Endodermal cell (in vitro differentiated cells): ENCODE measurements at regions not wholly inside any gene's neighbourhood (a gene's known extent, or its start where the extent isn't known, plus 50 kb on each side); places are given as distances from the start of the nearest gene placed in this dataset.

ENCODE experiments used
- DNase-seq: peaks from one replicate; pipeline ENCODE4 v3.0.0-alpha.2; 2017
- H3K27ac ChIP-seq: 2 replicates; pipeline ENCODE4 v1.5.1; 2013; ENCODE audit warnings: mild to moderate bottlenecking, low read depth, low read length, moderate library complexity
- H3K27me3 ChIP-seq: 2 replicates; pipeline ENCODE4 v1.6.1; 2013; ENCODE audit warnings: mild to moderate bottlenecking, low read length, moderate library complexity; ENCODE audit not compliant: insufficient read depth, control insufficient read depth, poor library complexity, severe bottlenecking
- H3K36me3 ChIP-seq: 2 replicates; pipeline ENCODE4 v1.7.0; 2013; ENCODE audit warnings: mild to moderate bottlenecking, low read length, moderate library complexity; ENCODE audit not compliant: control insufficient read depth, insufficient read depth
- H3K4me1 ChIP-seq: one replicate; pipeline ENCODE4 v1.7.0; 2013; ENCODE audit warnings: low read length; ENCODE audit not compliant: control insufficient read depth, insufficient read depth
- H3K4me3 ChIP-seq: 2 replicates; pipeline ENCODE4 v1.5.1; 2013; ENCODE audit warnings: mild to moderate bottlenecking, low read length, moderate library complexity
- H3K9ac ChIP-seq: 2 replicates; pipeline ENCODE4 v1.6.1; 2013; ENCODE audit warnings: mild to moderate bottlenecking, low read length, moderate library complexity; ENCODE audit not compliant: poor library complexity, severe bottlenecking; ENCODE audit errors: extremely low read depth
- H3K9me3 ChIP-seq: 2 replicates; pipeline ENCODE4 v1.6.1; 2013; ENCODE audit warnings: mild to moderate bottlenecking, low read length, moderate library complexity; ENCODE audit not compliant: control insufficient read depth
- H3K27ac Mint-ChIP-seq: 2 replicates; pipeline ENCODE4 v1.8.0; 2020; ENCODE audit warnings: mixed read lengths
- H3K27me3 Mint-ChIP-seq: 2 replicates; pipeline ENCODE4 v1.8.0; 2021; ENCODE audit warnings: mild to moderate bottlenecking, mixed read lengths; ENCODE audit not compliant: insufficient read depth
- H3K36me3 Mint-ChIP-seq: 2 replicates; pipeline ENCODE4 v1.8.0; 2020; ENCODE audit warnings: low read depth, mixed read lengths
- H3K4me1 Mint-ChIP-seq: 2 replicates; pipeline ENCODE4 v1.8.0; 2020; ENCODE audit warnings: mixed read lengths
- H3K4me3 Mint-ChIP-seq: 2 replicates; pipeline ENCODE4 v1.8.0; 2020; ENCODE audit warnings: mild to moderate bottlenecking, moderate library complexity, mixed read lengths
- H3K9me3 Mint-ChIP-seq: 2 replicates; pipeline ENCODE4 v1.8.0; 2020; ENCODE audit warnings: mild to moderate bottlenecking, mixed read lengths
- CTCF ChIP-seq: fragments of 200-600 bp; sonication (generic); conservative IDR thresholded peaks from 2 replicates; pipeline ENCODE4 v1.5.0; 2021; ENCODE audit warnings: antibody characterized with exemption, mild to moderate bottlenecking
- WGBS, 2 experiments: methylation state at CpG; one replicate each; pipeline versions ENCODE4 v1.1.5 to v1.1.7; 2013; ENCODE audit warnings: missing lambda C conversion rate in 2 of 2, mixed read lengths in 1 of 2; ENCODE audit not compliant: insufficient coverage in 1 of 2, insufficient read length in 1 of 2; 5-methylcytosine and 5-hydroxymethylcytosine counted together

- no peak for TF ChIP-seq CTCF
- peaks cover 10% of the 10 kb centered on the region for H3K4me1 ChIP-seq
- peak overlapping the region; percentile 4 for H3K4me3 ChIP-seq
- DNase-seq, result no peak
- Mint-ChIP-seq H3K36me3 (no peaks in the 10 kb centered on the region), H3K4me1 (peaks cover 26% of the 10 kb centered on the region), H3K27ac (no peak overlapping the region), H3K9me3 (peaks cover 2% of the 10 kb centered on the region), H3K4me3 (no peak overlapping the region), H3K27me3 (peaks cover 1% of the 10 kb centered on the region)
- no peak overlapping the region for H3K9ac ChIP-seq
- no peaks in the 10 kb centered on the region for H3K27me3 ChIP-seq
- no peaks in the 10 kb centered on the region for H3K36me3 ChIP-seq
- 94 to 100% methylated on average over 1 of the region's 1 CpG for WGBS, 2 experiments
- H3K9me3 ChIP-seq, result no peaks in the 10 kb centered on the region
- no peak overlapping the region for H3K27ac ChIP-seq
These were observed 266.9 kb downstream of the TOX3 start for GRCh38 chr16:52280086-52280485.

GRCh38 chr16:52271088-52271750, 275.7 kb downstream of the TOX3 start:
- Histone ChIP-seq H3K27ac (no peak overlapping the region), H3K9me3 (no peaks in the 10 kb centered on the region), H3K36me3 (no peaks in the 10 kb centered on the region), H3K9ac (no peak overlapping the region), H3K27me3 (no peaks in the 10 kb centered on the region), H3K4me1 (no peaks in the 10 kb centered on the region), H3K4me3 (no peak overlapping the region)
- peaks cover 2% of the 10 kb centered on the region for H3K27me3 Mint-ChIP-seq
- peaks cover 13% of the 10 kb centered on the region for H3K4me1 Mint-ChIP-seq
- H3K4me3 Mint-ChIP-seq, result no peak overlapping the region
- H3K36me3 Mint-ChIP-seq, result no peaks in the 10 kb centered on the region
- 91 to 100% methylated on average over 2 to 4 of the region's 4 CpGs for WGBS, 2 experiments
- H3K27ac Mint-ChIP-seq, result no peak overlapping the region
- no peaks in the 10 kb centered on the region for H3K9me3 Mint-ChIP-seq
- TF ChIP-seq CTCF, result no peak
- no peak for DNase-seq

- H3K4me1 Mint-ChIP-seq, result peaks cover 32% of the 10 kb centered on the region
- H3K4me1 ChIP-seq, result no peaks in the 10 kb centered on the region
- no peak for DNase-seq
- no peaks in the 10 kb centered on the region for H3K36me3 ChIP-seq
- TF ChIP-seq CTCF, result no peak
- no peak overlapping the region for H3K9ac ChIP-seq
- H3K27me3 Mint-ChIP-seq, result no peaks in the 10 kb centered on the region
- H3K27me3 ChIP-seq, result no peaks in the 10 kb centered on the region
- H3K4me3 Mint-ChIP-seq, result no peak overlapping the region
- no peaks in the 10 kb centered on the region for H3K36me3 Mint-ChIP-seq
- no peaks in the 10 kb centered on the region for H3K9me3 Mint-ChIP-seq
- H3K9me3 ChIP-seq, result no peaks in the 10 kb centered on the region
- WGBS, 2 experiments, result 25 to 27% methylated on average over 2 to 3 of the region's 3 CpGs
- no peak overlapping the region for H3K27ac Mint-ChIP-seq
- no peak overlapping the region for H3K4me3 ChIP-seq
- H3K27ac ChIP-seq, result peak overlapping the region; percentile 45
These were observed 281.5 kb downstream of the TOX3 start for GRCh38 chr16:52265446-52265861.
